Choroid plexus epithelial cell (primary cell): ENCODE measurements at regions not wholly inside any gene's neighbourhood (a gene's known extent, or its start where the extent isn't known, plus 50 kb on each side); places are given as distances from the start of the nearest gene placed in this dataset.
"Not testable (repeated sequence)": the region's sequence is repeated elsewhere in the genome, so short reads cannot be mapped to it uniquely, and the experiment has no call there.

Source experiments
- DNase-seq: peaks from one replicate; pipeline ENCODE4 v3.0.0-alpha.2; 2010; ENCODE audit warnings: low read depth
- H3K4me3 ChIP-seq: 2 replicates; pipeline ENCODE4 v1.5.1; 2011; ENCODE audit warnings: low read depth, mild to moderate bottlenecking, control low read depth, low read length, moderate library complexity
- CTCF ChIP-seq: conservative IDR thresholded peaks from 2 replicates; pipeline ENCODE4 v1.5.1; 2011; ENCODE audit warnings: low read depth, mild to moderate bottlenecking, control low read depth, inconsistent platforms, low read length, moderate library complexity

GRCh38 chr1:208347191-208347590 is 103.0 kb upstream of the PLXNA2 start:
- TF ChIP-seq CTCF, result no peak
- DNase-seq, result no peak

GRCh38 chr1:208349694-208350330 is 105.6 kb upstream of the PLXNA2 start:
- TF ChIP-seq CTCF, result no peak
- no peak for DNase-seq
- no peak overlapping the region for H3K4me3 ChIP-seq

More at GRCh38 chr1:208347191-208347590, 103.0 kb upstream of the PLXNA2 start:
- H3K4me3 ChIP-seq, result no peak overlapping the region

GRCh38 chr1:208350815-208351214 is 106.6 kb upstream of the PLXNA2 start:
- no peak for DNase-seq
- TF ChIP-seq CTCF, result no peak
- H3K4me3 ChIP-seq, result no peak overlapping the region

- TF ChIP-seq CTCF, result no peak
- DNase-seq, result no peak
- H3K4me3 ChIP-seq, result no peak overlapping the region
Observed at GRCh38 chr1:208351838-208352237, 107.7 kb upstream of the PLXNA2 start.

GRCh38 chr1:208353797-208354196 is 109.6 kb upstream of the PLXNA2 start:
- DNase-seq, H3K4me3 ChIP-seq: not testable (repeated sequence)

GRCh38 chr1:208357644-208358507 is 113.7 kb upstream of the PLXNA2 start:
- TF ChIP-seq CTCF, result no peak
- DNase-seq, result no peak
- no peak overlapping the region for H3K4me3 ChIP-seq

- H3K4me3 ChIP-seq, result no peak overlapping the region
- no peak for DNase-seq
- TF ChIP-seq CTCF, result no peak
Observed at GRCh38 chr1:208358651-208359050, 114.5 kb upstream of the PLXNA2 start.
